WERI-Rb-1 (cell line): ENCODE measurements at regions not wholly inside any gene's neighbourhood (a gene's known extent, or its start where the extent isn't known, plus 50 kb on each side); places are given as distances from the start of the nearest gene placed in this dataset.

Experiments
- DNase-seq: peaks from one replicate; pipeline ENCODE4 v3.0.0-alpha.2; 2020
- H3K27ac ChIP-seq: fragments of 250-450 bp; sonication (Bioruptor Pico); 2 replicates; pipeline ENCODE4 v1.5.1; 2020; ENCODE audit warnings: mild to moderate bottlenecking, moderate library complexity
- H3K27me3 ChIP-seq: fragments of 250-450 bp; sonication (Bioruptor Pico); 2 replicates; pipeline ENCODE4 v1.5.1; 2021; ENCODE audit warnings: mild to moderate bottlenecking, low read depth, moderate library complexity; ENCODE audit not compliant: insufficient read depth, severe bottlenecking
- H3K36me3 ChIP-seq: fragments of 250-450 bp; sonication (Bioruptor Pico); 2 replicates; pipeline ENCODE4 v1.5.1; 2020; ENCODE audit warnings: mild to moderate bottlenecking, moderate library complexity
- H3K4me3 ChIP-seq: 2 replicates; pipeline ENCODE4 v1.5.1; 2011; ENCODE audit warnings: low read depth, mild to moderate bottlenecking, control low read depth, low read length
- H3K9me3 ChIP-seq: fragments of 250-450 bp; sonication (Bioruptor Pico); 2 replicates; pipeline ENCODE4 v1.5.1; 2021; ENCODE audit warnings: mild to moderate bottlenecking, moderate library complexity; ENCODE audit not compliant: severe bottlenecking
- TF ChIP-seq, protein P1 (sequence below): IDR thresholded peaks from 2 replicates; pipeline ENCODE4 v1.5.1; 2011; ENCODE audit warnings: low read depth, mild to moderate bottlenecking, control low read depth, inconsistent platforms, low read length

- Histone ChIP-seq H3K27me3 (no peaks in the 10 kb centered on the region), H3K27ac (no peak overlapping the region), H3K4me3 (no peak overlapping the region), H3K36me3 (no peaks in the 10 kb centered on the region), H3K9me3 (no peaks in the 10 kb centered on the region)
- no peak for DNase-seq
- TF ChIP-seq, protein P1, sequence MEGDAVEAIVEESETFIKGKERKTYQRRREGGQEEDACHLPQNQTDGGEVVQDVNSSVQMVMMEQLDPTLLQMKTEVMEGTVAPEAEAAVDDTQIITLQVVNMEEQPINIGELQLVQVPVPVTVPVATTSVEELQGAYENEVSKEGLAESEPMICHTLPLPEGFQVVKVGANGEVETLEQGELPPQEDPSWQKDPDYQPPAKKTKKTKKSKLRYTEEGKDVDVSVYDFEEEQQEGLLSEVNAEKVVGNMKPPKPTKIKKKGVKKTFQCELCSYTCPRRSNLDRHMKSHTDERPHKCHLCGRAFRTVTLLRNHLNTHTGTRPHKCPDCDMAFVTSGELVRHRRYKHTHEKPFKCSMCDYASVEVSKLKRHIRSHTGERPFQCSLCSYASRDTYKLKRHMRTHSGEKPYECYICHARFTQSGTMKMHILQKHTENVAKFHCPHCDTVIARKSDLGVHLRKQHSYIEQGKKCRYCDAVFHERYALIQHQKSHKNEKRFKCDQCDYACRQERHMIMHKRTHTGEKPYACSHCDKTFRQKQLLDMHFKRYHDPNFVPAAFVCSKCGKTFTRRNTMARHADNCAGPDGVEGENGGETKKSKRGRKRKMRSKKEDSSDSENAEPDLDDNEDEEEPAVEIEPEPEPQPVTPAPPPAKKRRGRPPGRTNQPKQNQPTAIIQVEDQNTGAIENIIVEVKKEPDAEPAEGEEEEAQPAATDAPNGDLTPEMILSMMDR = no peak
Observed at GRCh38 chr16:16956376-16956775, 514.4 kb downstream of the XYLT1 start.

DNA sequence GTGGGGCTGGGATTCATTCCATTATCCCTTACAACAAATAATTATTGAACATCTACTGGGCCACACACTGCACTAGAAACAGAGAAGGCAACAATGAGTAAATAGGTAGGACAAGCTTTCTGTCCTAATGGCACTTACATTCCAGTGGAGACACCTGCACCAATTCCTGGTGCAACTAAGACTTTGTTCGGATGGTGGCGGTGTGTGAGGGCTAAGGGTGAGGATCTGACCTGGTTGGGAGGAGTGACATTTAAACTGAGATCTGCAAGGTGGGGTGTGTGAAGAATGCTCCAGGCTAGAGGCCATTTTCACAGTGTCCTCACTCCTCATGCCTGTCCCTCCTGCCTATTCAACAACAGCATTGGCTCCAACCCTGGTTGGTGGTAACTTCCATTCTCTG lies 510.0 kb downstream of the XYLT1 start:
- Histone ChIP-seq H3K36me3 (no peaks in the 10 kb centered on the region), H3K27ac (no peak overlapping the region), H3K9me3 (no peaks in the 10 kb centered on the region), H3K27me3 (no peaks in the 10 kb centered on the region), H3K4me3 (no peak overlapping the region)
- TF ChIP-seq, protein P1 = no peak
- DNase-seq = no peak

GRCh38 chr16:16966439-16966838 lies 504.3 kb downstream of the XYLT1 start:
- Histone ChIP-seq H3K27me3 (no peaks in the 10 kb centered on the region), H3K27ac (no peak overlapping the region), H3K36me3 (no peaks in the 10 kb centered on the region), H3K9me3 (no peaks in the 10 kb centered on the region), H3K4me3 (no peak overlapping the region)
- no peak for DNase-seq
- TF ChIP-seq, protein P1 = no peak

DNA sequence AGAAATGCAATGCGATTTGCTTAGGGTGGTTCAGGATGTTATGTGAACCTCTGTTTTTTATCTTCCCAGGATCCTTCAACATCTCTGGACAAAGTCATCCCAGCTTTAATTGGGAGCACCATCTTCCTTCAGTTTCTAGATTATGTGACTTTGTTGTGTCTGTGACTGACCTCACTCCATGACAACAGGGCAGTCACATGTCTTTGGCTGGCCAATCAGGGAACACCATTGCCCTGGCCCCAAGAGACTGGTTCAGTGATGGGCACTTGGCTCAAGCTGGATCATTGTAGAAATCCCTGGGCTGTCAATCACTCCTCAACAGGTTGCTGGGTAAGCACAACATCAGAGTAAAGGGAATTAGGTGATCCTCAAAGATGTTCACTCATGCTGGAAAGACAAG lies 499.7 kb downstream of the XYLT1 start:
- no peak overlapping the region for H3K4me3 ChIP-seq
- TF ChIP-seq, protein P1 = no peak
- no peaks in the 10 kb centered on the region for H3K27me3 ChIP-seq
- no peak overlapping the region for H3K27ac ChIP-seq
- DNase-seq = no peak
- H3K36me3 ChIP-seq = no peaks in the 10 kb centered on the region
- H3K9me3 ChIP-seq = no peaks in the 10 kb centered on the region

DNA sequence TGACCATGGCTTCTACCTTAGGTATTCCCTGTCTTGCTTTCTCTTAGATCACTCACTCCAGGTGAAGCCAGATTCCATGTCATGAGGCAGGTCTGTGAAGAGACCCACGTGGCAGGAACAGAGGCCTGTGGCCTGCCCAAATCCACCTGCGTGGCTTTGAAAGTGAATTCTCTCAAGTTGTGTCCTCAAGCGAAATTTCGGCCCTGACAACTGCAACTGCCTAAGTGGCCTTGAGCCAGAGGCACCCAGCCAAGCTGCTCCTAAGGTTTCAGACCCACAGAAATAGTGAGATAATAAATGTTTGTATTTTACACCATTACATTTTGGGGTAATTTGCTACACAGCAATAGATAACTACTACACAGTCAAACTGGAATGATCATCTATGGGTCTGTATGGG lies 497.9 kb downstream of the XYLT1 start:
- DNase-seq = no peak
- H3K36me3 ChIP-seq = no peaks in the 10 kb centered on the region
- TF ChIP-seq, protein P1 = no peak
- no peak overlapping the region for H3K4me3 ChIP-seq
- H3K27me3 ChIP-seq = no peaks in the 10 kb centered on the region
- no peak overlapping the region for H3K27ac ChIP-seq
- H3K9me3 ChIP-seq = no peaks in the 10 kb centered on the region
